ENCODE measurements at regions not wholly inside any gene's neighbourhood (a gene's known extent, or its start where the extent isn't known, plus 50 kb on each side); places are given as distances from the start of the nearest gene placed in this dataset.

- H3K27me3 Mint-ChIP-seq (ENCODE audit: unreplicated experiment), result no peaks in the 10 kb centered on the region
- H3K27ac Mint-ChIP-seq (ENCODE audit: unreplicated experiment), result no peak overlapping the region
- no peak for TF ChIP-seq CTCF (IDR thresholded peaks at IDR 0.05)
- H3K36me3 Mint-ChIP-seq (ENCODE audit: unreplicated experiment), result no peaks in the 10 kb centered on the region
- DNase-seq (ENCODE audit: extremely low spot score, unreplicated experiment), result no peak
- no peak overlapping the region for H3K4me3 Mint-ChIP-seq (ENCODE audit: unreplicated experiment)
- H3K4me1 Mint-ChIP-seq (ENCODE audit: unreplicated experiment), result peaks cover 21% of the 10 kb centered on the region
- H3K9me3 Mint-ChIP-seq (ENCODE audit: unreplicated experiment), result no peaks in the 10 kb centered on the region
These were observed 1065.8 kb upstream of the GHITM start for GRCh38 chr10:83073472-83073871.

- no peaks in the 10 kb centered on the region for H3K27me3 Mint-ChIP-seq (ENCODE audit: unreplicated experiment)
- TF ChIP-seq CTCF (IDR thresholded peaks at IDR 0.05), result no peak
- peaks cover 25% of the 10 kb centered on the region for H3K4me1 Mint-ChIP-seq (ENCODE audit: unreplicated experiment)
- DNase-seq (ENCODE audit: extremely low spot score, unreplicated experiment), result no peak
- no peaks in the 10 kb centered on the region for H3K9me3 Mint-ChIP-seq (ENCODE audit: unreplicated experiment)
- H3K36me3 Mint-ChIP-seq (ENCODE audit: unreplicated experiment), result no peaks in the 10 kb centered on the region
- H3K27ac Mint-ChIP-seq (ENCODE audit: unreplicated experiment), result peak overlapping the region; percentile 66
- no peak overlapping the region for H3K4me3 Mint-ChIP-seq (ENCODE audit: unreplicated experiment)
These were observed 1064.1 kb upstream of the GHITM start for GRCh38 chr10:83075016-83075814.

GRCh38 chr10:83075815-83076355 is 1063.4 kb upstream of the GHITM start:
- TF ChIP-seq CTCF (IDR thresholded peaks at IDR 0.05), result no peak
- H3K9me3 Mint-ChIP-seq (ENCODE audit: unreplicated experiment), result no peaks in the 10 kb centered on the region
- H3K36me3 Mint-ChIP-seq (ENCODE audit: unreplicated experiment), result no peaks in the 10 kb centered on the region
- H3K27ac Mint-ChIP-seq (ENCODE audit: unreplicated experiment), result no peak overlapping the region
- no peak for DNase-seq (ENCODE audit: extremely low spot score, unreplicated experiment)
- no peaks in the 10 kb centered on the region for H3K27me3 Mint-ChIP-seq (ENCODE audit: unreplicated experiment)
- H3K4me3 Mint-ChIP-seq (ENCODE audit: unreplicated experiment), result no peak overlapping the region
- H3K4me1 Mint-ChIP-seq (ENCODE audit: unreplicated experiment), result peaks cover 25% of the 10 kb centered on the region

GRCh38 chr10:83076443-83076842 is 1062.9 kb upstream of the GHITM start:
- Mint-ChIP-seq H3K4me1 (ENCODE audit: unreplicated experiment) (peaks cover 25% of the 10 kb centered on the region), H3K27me3 (ENCODE audit: unreplicated experiment) (no peaks in the 10 kb centered on the region), H3K27ac (ENCODE audit: unreplicated experiment) (no peak overlapping the region), H3K9me3 (ENCODE audit: unreplicated experiment) (no peaks in the 10 kb centered on the region), H3K4me3 (ENCODE audit: unreplicated experiment) (no peak overlapping the region), H3K36me3 (ENCODE audit: unreplicated experiment) (no peaks in the 10 kb centered on the region)
- TF ChIP-seq CTCF (IDR thresholded peaks at IDR 0.05), result no peak
- DNase-seq (ENCODE audit: extremely low spot score, unreplicated experiment), result no peak

- Mint-ChIP-seq H3K4me3 (ENCODE audit: unreplicated experiment) (no peak overlapping the region), H3K36me3 (ENCODE audit: unreplicated experiment) (no peaks in the 10 kb centered on the region), H3K4me1 (ENCODE audit: unreplicated experiment) (peaks cover 25% of the 10 kb centered on the region), H3K27ac (ENCODE audit: unreplicated experiment) (peak overlapping the region; percentile 29), H3K9me3 (ENCODE audit: unreplicated experiment) (no peaks in the 10 kb centered on the region), H3K27me3 (ENCODE audit: unreplicated experiment) (no peaks in the 10 kb centered on the region)
- no peak for DNase-seq (ENCODE audit: extremely low spot score, unreplicated experiment)
- TF ChIP-seq CTCF (IDR thresholded peaks at IDR 0.05), result no peak
These were observed 1061.1 kb upstream of the GHITM start for GRCh38 chr10:83078160-83078559.

All from osteocyte (in vitro differentiated cells).